Sigmoid colon (tissue), 6 donors: ENCODE measurements at regions not wholly inside any gene's neighbourhood (a gene's known extent, or its start where the extent isn't known, plus 50 kb on each side); places are given as distances from the start of the nearest gene placed in this dataset.
"Not testable (repeated sequence)": the region's sequence is repeated elsewhere in the genome, so short reads cannot be mapped to it uniquely, and the experiment has no call there.

Source experiments
- DNase-seq: peaks from one replicate; pipeline ENCODE4 v3.0.0-alpha.2; 2019
- H3K27ac ChIP-seq, 4 donors: fragments of 200-600 bp; sonication (generic); one replicate each; pipeline ENCODE4 v1.5.1; 2016 to 2019; ENCODE audit warnings: mild to moderate bottlenecking in 1 of 4
- H3K27me3 ChIP-seq, 3 donors: fragments of 200-600 bp; sonication (generic); one replicate each; pipeline ENCODE4 v1.5.1; 2019; ENCODE audit warnings: mild to moderate bottlenecking in 1 of 3
- H3K36me3 ChIP-seq, 4 donors: fragments of 200-600 bp; sonication (generic); one replicate each; pipeline ENCODE4 v1.5.1; 2016 to 2019
- H3K4me1 ChIP-seq, 4 donors: fragments of 200-600 bp; sonication (generic); one replicate each; pipeline ENCODE4 v1.5.1; 2017 to 2019
- H3K4me3 ChIP-seq, 4 donors: fragments of 200-600 bp; sonication (generic); one replicate each; pipeline ENCODE4 v1.5.1; 2017 to 2019; ENCODE audit warnings: mild to moderate bottlenecking in 2 of 4, moderate library complexity in 1 of 4
- H3K9me3 ChIP-seq, 4 donors: fragments of 200-600 bp in 3 of 4; sonication (generic) in 3 of 4; one replicate each; pipeline versions ENCODE4 v1.5.1 to v1.6.1; 2013 to 2019
- EP300 ChIP-seq, 4 donors: sonication (generic); formaldehyde crosslinking; IDR thresholded peaks; one replicate each; pipeline ENCODE4 v1.6.1; 2017; ENCODE audit warnings: antibody characterized with exemption in 4 of 4
- POLR2A ChIP-seq, 2 donors: fragments of 450-650 bp; IDR thresholded peaks; one replicate each; pipeline ENCODE4 v1.6.1; 2016; ENCODE audit warnings: antibody characterized with exemption in 2 of 2, mild to moderate bottlenecking in 2 of 2, moderate library complexity in 2 of 2
- POLR2AphosphoS5 ChIP-seq, 4 donors: sonication (generic); formaldehyde crosslinking; IDR thresholded peaks; one replicate each; pipeline ENCODE4 v1.6.1; 2017; ENCODE audit warnings: antibody characterized with exemption in 4 of 4
- WGBS, 2 donors: extraction: QIAGEN DNeasy Blood & Tissue Kit; methylation state at CpG; one replicate each; pipeline ENCODE4 v1.1.7; 2013; 5-methylcytosine and 5-hydroxymethylcytosine counted together
- intact Hi-C: fragments of 100-400 bp; cut with DNase I; formaldehyde crosslinking; loops from one replicate; pipeline ENCODE4 v1.15.1; 2023
- TF ChIP-seq, protein P1 (sequence below), 4 experiments: fragments of 450-650 bp in 3 of 4; fragments of 200-600 bp in 1 of 4; IDR thresholded peaks; one replicate each; pipeline ENCODE4 v1.5.1; 2016 to 2019; ENCODE audit warnings: antibody characterized with exemption in 4 of 4, mild to moderate bottlenecking in 3 of 4, moderate library complexity in 2 of 4
- donor health status: healthy with polysubstance abuse.
- donor health status: healthy.

DNA sequence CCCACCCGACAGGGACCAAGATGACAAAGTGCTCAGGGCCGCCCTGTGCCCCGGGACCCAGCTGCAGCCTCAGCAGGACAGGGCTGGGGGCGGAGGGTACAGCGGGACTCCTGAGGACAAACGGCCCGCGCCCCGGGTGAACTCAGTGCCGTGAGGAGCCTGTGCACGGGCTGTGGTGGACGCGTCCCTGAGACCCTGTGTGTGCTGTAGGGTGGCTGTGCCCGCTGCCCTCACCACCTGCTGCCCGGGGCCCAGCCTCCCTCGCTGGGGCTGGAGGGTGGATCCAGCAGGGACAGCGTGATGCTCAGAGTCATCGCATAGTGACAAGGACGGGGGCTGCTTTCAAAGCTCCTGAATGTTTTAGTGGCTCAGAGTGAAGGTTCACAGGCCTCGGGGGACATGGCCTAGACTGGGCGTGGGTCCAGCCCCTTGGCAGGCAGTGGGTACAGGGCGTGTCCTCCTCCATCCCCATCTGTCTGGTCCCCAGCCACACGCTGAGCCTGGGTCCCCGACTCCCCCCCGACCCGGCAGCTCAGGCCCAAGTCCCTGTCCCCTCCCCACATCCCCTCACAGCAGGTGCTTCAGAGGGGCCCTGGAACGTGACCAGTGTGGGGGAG lies 172.7 kb downstream of the TMEM121 start:
- DNase-seq, result peak; percentile 29
- WGBS, 2 donors, result 76 to 78% methylated on average over 14 to 17 of the region's 27 CpGs
- H3K36me3 ChIP-seq, intact Hi-C loops, H3K27ac ChIP-seq, H3K4me1 ChIP-seq, H3K9me3 ChIP-seq, H3K4me3 ChIP-seq, H3K27me3 ChIP-seq: not testable (repeated sequence)

DNA sequence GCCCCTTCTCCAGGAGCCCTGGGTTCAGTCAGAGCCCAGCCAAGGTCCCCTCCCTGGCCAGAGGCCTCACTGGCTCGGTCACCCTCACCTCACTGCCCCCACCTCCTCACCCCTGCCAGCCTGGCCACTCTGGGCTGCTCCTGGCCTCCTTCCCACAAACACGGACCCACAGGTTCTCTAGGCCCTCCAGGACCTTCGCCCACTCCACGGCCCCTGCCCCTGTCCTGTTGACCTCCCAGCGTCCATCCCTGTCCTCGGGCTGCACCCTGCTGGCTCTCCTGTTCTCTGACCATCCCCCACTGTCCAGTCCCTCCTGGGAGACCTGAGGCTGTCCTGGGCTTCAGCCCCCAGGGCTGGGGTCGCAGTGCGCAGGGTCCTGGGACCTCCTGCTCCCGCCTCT lies 173.3 kb downstream of the TMEM121 start:
- not testable (repeated sequence) for H3K4me3 ChIP-seq, H3K9me3 ChIP-seq, H3K4me1 ChIP-seq, H3K27ac ChIP-seq, H3K27me3 ChIP-seq, H3K36me3 ChIP-seq
- DNase-seq, result peak; percentile 66
- 73 to 84% methylated on average over 9 of the region's 9 CpGs for WGBS, 2 donors
- intact Hi-C loops, result loop anchor here (5.0 kb wide), 1 partner anchor 117 kb away; no protein-coding TSS in a partner anchor

DNA sequence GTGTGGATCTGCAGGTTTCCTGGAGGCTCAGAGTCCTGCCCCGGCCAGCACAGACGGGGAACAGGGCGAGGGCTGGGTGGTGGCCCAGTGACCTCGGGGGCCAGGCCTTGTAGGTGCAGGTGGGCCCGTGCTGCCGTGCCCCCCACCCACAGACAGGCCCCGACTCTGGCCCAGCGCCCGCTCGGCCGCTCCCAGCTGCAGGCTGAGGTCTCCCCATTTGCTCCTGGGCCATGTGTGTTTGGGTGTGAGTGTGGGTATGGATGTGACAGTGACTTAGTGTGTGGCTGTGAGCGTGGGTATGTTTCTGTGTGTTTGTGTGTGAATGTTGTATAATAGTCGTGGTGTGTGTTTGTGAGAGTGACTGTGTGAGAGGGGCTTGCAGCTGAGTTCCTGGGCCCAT lies 173.8 kb downstream of the TMEM121 start:
- intact Hi-C loops, result loop anchor here (5.0 kb wide), 1 partner anchor 118 kb away; no protein-coding TSS in a partner anchor
- H3K27me3 ChIP-seq, H3K36me3 ChIP-seq, H3K4me1 ChIP-seq, H3K9me3 ChIP-seq, H3K27ac ChIP-seq, H3K4me3 ChIP-seq: not testable (repeated sequence)
- WGBS, 2 donors, result 72 to 75% methylated on average over 12 to 13 of the region's 13 CpGs
- peak; percentile 41 for DNase-seq

DNA sequence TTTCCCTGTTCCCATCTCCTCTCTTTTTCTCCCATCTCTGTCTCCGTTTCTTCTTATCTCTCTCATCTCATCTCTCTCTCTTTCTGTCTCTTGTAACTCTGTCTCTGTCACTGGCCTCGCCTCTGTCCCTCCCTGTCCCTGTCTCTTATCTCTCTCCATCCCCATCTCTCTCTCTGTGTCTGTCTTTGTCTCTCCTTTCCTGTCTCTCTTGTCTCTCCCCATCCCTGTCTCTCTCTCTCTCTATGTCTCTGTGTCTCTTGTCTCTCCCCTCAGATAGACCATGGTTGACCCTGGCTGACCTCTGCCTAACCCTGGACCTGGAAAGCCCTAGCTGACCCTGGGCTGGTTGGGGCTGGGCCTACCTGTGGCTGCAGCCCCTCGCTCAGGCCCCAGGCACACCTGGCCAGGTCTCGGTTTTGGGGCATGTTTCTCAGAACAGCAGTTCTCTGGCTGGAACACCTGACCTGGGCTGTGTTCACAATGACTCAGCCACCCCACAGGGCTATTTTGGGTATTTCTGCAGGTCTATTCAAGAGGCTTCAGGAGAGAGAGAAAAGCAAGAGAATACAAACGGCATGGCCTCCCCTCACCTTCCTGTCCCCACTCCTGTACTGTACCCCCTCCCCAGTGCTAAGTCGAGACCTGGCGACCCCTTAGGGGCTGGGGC lies 174.4 kb downstream of the TMEM121 start:
- H3K4me1 ChIP-seq, result no peaks in the 10 kb centered on the region
- WGBS, 2 donors, result 54 to 70% methylated on average over 7 of the region's 7 CpGs
- no peaks in the 10 kb centered on the region for H3K27me3 ChIP-seq
- no peak overlapping the region for H3K4me3 ChIP-seq
- H3K27ac ChIP-seq, result no peak overlapping the region
- no peaks in the 10 kb centered on the region for H3K36me3 ChIP-seq
- intact Hi-C loops, result loop anchor here (5.0 kb wide), 1 partner anchor 118 kb away; no protein-coding TSS in a partner anchor
- DNase-seq, result peak; percentile 40
- H3K9me3 ChIP-seq, result no peaks in the 10 kb centered on the region
- TF ChIP-seq EP300 (IDR thresholded peaks at IDR 0.05) (no peak), POLR2AphosphoS5 (IDR thresholded peaks at IDR 0.05) (no peak), POLR2A (IDR thresholded peaks at IDR 0.05) (no peak)
- TF ChIP-seq, protein P1, sequence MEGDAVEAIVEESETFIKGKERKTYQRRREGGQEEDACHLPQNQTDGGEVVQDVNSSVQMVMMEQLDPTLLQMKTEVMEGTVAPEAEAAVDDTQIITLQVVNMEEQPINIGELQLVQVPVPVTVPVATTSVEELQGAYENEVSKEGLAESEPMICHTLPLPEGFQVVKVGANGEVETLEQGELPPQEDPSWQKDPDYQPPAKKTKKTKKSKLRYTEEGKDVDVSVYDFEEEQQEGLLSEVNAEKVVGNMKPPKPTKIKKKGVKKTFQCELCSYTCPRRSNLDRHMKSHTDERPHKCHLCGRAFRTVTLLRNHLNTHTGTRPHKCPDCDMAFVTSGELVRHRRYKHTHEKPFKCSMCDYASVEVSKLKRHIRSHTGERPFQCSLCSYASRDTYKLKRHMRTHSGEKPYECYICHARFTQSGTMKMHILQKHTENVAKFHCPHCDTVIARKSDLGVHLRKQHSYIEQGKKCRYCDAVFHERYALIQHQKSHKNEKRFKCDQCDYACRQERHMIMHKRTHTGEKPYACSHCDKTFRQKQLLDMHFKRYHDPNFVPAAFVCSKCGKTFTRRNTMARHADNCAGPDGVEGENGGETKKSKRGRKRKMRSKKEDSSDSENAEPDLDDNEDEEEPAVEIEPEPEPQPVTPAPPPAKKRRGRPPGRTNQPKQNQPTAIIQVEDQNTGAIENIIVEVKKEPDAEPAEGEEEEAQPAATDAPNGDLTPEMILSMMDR (IDR thresholded peaks at IDR 0.05), result no peak

DNA sequence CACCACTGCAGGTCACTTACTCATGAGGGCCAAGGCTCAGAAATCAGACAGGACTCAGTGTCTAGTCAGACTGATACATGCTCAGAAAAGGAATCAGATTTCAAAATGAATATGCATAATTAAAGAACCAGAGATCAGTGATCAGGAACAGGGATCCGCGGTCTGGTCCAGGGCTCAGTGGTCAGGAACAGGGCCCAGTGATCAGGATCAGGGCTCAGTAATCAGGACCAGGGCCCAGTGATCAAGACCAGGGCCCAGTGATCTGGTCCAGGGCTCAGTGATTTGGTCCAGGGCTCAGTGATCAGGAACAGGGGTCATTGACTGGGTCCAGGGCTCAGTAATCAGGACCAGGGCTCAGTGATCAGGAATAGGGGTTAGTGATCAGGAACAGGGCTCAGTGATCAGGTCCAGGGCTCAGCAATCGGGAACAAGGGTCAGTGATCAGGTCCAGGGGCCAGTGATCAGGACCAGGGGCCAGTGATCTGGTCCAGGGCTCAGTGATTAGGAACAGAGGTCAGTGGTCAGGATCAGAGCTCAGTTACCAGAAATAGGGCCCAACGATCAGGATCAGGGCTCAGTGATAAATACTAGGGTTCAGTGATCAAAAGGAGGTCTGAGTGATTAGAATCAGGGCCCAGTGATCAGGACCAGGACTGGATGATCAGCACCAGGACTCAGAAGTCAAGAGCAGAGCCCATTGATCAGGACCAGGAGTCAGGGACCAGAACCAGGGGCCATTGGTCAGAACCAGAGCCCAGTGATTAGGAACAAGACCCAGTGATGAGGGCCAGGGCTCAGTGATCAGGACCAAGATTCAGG lies 175.3 kb downstream of the TMEM121 start:
- TF ChIP-seq, protein P1 (IDR thresholded peaks at IDR 0.05), result no peak
- TF ChIP-seq POLR2A (IDR thresholded peaks at IDR 0.05) (no peak), POLR2AphosphoS5 (IDR thresholded peaks at IDR 0.05) (no peak), EP300 (IDR thresholded peaks at IDR 0.05) (no peak)
- Histone ChIP-seq H3K4me1 (no peaks in the 10 kb centered on the region), H3K36me3 (no peaks in the 10 kb centered on the region), H3K4me3 (no peak overlapping the region), H3K27me3 (no peaks in the 10 kb centered on the region), H3K27ac (no peak overlapping the region), H3K9me3 (no peaks in the 10 kb centered on the region)
- 38 to 57% methylated on average over 4 of the region's 4 CpGs for WGBS, 2 donors
- peak; percentile 30 for DNase-seq
- intact Hi-C loops, result loop anchor here (5.0 kb wide), 1 partner anchor 119 kb away; no protein-coding TSS in a partner anchor

DNA sequence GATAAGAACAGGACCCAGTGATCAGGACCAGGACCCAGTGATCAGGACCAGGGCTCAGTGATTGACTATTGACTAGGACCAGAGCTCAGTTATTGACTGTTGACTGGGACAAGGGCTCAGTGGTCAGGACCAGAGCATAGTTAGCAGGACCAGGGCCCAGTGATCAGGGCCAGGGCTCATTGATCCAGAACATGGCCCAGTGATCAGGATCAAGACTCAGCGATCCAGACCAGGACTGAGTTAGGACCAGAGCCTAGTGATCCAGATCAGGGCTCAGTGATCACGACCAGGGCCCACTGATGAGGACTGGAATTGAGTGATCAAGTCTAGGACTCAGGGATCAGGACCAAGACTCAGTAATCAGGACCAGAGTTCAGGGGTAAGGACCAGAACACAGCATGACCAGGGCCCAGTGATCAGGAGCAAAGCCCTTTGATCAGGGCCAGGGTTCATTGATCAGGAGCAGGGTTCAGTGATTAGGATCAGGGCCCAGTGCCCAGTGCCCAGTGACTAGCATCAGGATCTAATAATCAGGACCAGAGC lies 176.0 kb downstream of the TMEM121 start:
- Histone ChIP-seq H3K4me1 (no peaks in the 10 kb centered on the region), H3K36me3 (no peaks in the 10 kb centered on the region), H3K27me3 (no peaks in the 10 kb centered on the region), H3K4me3 (no peak overlapping the region), H3K9me3 (no peaks in the 10 kb centered on the region), H3K27ac (no peak overlapping the region)
- 71 to 74% methylated on average over 2 of the region's 2 CpGs for WGBS, 2 donors
- DNase-seq, result peak; percentile 40
- TF ChIP-seq POLR2AphosphoS5 (IDR thresholded peaks at IDR 0.05) (no peak), EP300 (IDR thresholded peaks at IDR 0.05) (no peak), POLR2A (IDR thresholded peaks at IDR 0.05) (no peak)
- TF ChIP-seq, protein P1 (IDR thresholded peaks at IDR 0.05), result no peak
- intact Hi-C loops, result loop anchor here (5.0 kb wide), 1 partner anchor 120 kb away; no protein-coding TSS in a partner anchor

DNA sequence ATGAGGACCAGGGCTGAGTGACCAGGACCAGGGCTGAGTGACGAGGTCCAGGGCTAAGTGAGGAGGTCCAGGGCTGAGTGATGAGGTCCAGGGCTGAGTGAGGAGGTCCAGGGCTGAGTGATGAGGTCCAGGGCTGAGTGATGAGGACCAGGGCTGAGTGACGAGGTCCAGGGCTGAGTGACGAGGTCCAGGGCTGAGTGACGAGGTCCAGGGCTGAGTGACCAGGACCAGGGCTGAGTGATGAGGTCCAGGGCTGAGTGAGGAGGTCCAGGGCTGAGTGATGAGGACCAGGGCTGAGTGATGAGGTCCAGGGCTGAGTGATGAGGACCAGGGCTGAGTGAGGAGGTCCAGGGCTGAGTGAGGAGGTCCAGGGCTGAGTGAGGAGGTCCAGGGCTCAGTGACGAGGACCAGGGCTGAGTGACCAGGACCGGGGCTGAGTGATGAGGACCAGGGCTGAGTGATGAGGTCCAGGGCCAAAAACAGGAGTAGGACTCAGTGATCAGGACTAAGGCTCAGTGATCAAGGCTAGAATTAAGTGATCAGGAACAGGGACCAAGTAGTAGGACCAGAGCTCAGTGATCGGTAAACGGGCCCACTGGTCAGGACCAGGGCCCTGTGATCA lies 176.8 kb downstream of the TMEM121 start:
- 44 to 50% methylated on average over 6 of the region's 8 CpGs for WGBS, 2 donors
- not testable (repeated sequence) for H3K27me3 ChIP-seq, H3K36me3 ChIP-seq, H3K9me3 ChIP-seq, H3K4me1 ChIP-seq, H3K27ac ChIP-seq, H3K4me3 ChIP-seq, DNase-seq
- intact Hi-C loops, result loop anchor here (5.0 kb wide), 1 partner anchor 121 kb away; no protein-coding TSS in a partner anchor

DNA sequence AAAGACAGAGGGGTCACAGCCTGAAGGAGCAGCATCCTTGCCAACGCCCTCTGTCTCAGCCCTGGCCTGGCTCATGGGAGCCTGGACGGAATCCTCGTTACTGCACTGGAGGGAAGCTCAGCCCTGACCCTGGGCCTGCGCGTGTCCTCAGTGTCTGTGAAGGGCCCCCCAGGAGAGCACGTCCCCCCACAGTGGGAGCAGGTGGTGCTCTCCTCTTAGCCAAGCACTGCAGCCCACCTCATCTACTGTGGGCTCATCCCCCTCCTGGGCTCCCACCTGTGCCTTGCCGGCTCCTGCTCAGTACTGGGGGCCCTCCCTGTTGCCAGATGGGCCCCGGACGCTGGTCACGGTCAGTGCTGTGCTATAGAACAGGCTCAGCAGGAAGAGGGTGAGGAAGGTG lies 177.7 kb downstream of the TMEM121 start:
- not testable (repeated sequence) for H3K9me3 ChIP-seq, H3K4me3 ChIP-seq, H3K36me3 ChIP-seq, H3K27me3 ChIP-seq, H3K27ac ChIP-seq, H3K4me1 ChIP-seq, DNase-seq
- intact Hi-C loops, result loop anchor here (5.0 kb wide), 1 partner anchor 122 kb away; no protein-coding TSS in a partner anchor
- 81 to 84% methylated on average over 9 of the region's 10 CpGs for WGBS, 2 donors
